Esophagus squamous epithelium (tissue), 4 donors: ENCODE measurements at regions not wholly inside any gene's neighbourhood (a gene's known extent, or its start where the extent isn't known, plus 50 kb on each side); places are given as distances from the start of the nearest gene placed in this dataset.

Experiments used
- POLR2A ChIP-seq, 4 donors: fragments of 450-650 bp; IDR thresholded peaks; one replicate each; pipeline ENCODE4 v1.6.1; 2017; ENCODE audit warnings: antibody characterized with exemption in 4 of 4, mild to moderate bottlenecking in 4 of 4, moderate library complexity in 3 of 4
- TF ChIP-seq, protein P1 (sequence below), 6 experiments: fragments of 450-650 bp in 4 of 6; fragments of 200-600 bp in 2 of 6; sonication (generic) in 2 of 6; IDR thresholded peaks; one replicate each; pipeline ENCODE4 v1.5.1; 2016 to 2019; ENCODE audit warnings: antibody characterized with exemption in 6 of 6, mild to moderate bottlenecking in 4 of 6, moderate library complexity in 4 of 6

DNA sequence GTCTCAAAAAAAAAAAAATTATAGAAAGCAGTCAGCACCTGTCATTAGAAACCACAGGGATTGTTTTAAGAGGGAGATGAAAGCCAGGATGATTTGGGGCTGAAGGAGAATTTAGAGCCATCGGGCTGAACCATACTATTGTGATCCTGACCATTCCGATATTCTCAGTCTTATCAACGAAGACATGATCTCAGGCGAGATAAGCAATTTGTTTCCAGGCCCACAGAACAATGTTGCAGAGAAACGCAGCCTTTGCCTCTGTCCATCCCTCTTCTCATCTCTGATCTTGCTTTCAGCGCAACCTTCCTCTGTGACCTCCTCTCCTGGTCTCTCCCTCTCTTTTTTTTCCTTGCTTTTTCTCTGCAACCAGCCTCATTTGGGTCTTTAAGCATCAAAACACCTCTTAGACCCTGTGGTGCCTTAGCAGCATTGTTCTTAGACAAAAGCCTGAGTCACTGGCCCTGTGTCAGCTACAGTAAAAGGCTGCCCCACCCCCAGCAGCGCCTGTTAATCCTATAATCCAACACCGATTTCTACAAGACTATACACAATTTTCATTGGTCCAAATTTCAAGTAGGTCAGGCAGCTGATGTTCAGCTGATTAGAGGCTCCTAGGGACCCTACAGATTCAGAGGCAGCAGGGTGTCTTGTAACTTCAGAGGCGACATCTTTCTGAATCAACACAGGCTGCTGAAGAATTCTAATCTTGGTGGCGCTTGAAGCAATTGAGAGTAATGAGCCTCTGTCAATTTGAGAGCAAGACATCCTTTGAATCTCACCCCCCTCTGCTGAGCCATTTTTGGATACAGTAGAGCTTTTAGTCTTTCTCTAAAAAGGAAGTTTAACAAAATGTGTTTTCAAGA is 206.0 kb downstream of the NCK2 start:
- TF ChIP-seq, protein P1, sequence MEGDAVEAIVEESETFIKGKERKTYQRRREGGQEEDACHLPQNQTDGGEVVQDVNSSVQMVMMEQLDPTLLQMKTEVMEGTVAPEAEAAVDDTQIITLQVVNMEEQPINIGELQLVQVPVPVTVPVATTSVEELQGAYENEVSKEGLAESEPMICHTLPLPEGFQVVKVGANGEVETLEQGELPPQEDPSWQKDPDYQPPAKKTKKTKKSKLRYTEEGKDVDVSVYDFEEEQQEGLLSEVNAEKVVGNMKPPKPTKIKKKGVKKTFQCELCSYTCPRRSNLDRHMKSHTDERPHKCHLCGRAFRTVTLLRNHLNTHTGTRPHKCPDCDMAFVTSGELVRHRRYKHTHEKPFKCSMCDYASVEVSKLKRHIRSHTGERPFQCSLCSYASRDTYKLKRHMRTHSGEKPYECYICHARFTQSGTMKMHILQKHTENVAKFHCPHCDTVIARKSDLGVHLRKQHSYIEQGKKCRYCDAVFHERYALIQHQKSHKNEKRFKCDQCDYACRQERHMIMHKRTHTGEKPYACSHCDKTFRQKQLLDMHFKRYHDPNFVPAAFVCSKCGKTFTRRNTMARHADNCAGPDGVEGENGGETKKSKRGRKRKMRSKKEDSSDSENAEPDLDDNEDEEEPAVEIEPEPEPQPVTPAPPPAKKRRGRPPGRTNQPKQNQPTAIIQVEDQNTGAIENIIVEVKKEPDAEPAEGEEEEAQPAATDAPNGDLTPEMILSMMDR (IDR thresholded peaks at IDR 0.05) = no peak
- no peak for TF ChIP-seq POLR2A (IDR thresholded peaks at IDR 0.05)
